HFF-Myc (cell line): ENCODE measurements at regions not wholly inside any gene's neighbourhood (a gene's known extent, or its start where the extent isn't known, plus 50 kb on each side); places are given as distances from the start of the nearest gene placed in this dataset.

Source experiments
- DNase-seq: peaks from one replicate; pipeline ENCODE4 v3.0.0-alpha.2; 2011; ENCODE audit warnings: low read depth; ENCODE audit errors: extremely low read depth
- H3K4me3 ChIP-seq: replicated peaks from 2 replicates; pipeline ENCODE4 v1.5.1; 2011; ENCODE audit warnings: low read depth, mild to moderate bottlenecking, control low read depth, low read length
- CTCF ChIP-seq: IDR thresholded peaks from 2 replicates; pipeline ENCODE4 v1.5.1; 2012; ENCODE audit warnings: mild to moderate bottlenecking, low read depth, low read length, control low read depth; ENCODE audit errors: missing control alignments

- no peak for DNase-seq
- no peak overlapping the region for H3K4me3 ChIP-seq
- TF ChIP-seq CTCF = no peak
Observed at GRCh38 chr12:67750513-67751183, 102.1 kb downstream of the DYRK2 start.

- DNase-seq = no peak
- TF ChIP-seq CTCF = no peak
- H3K4me3 ChIP-seq = no peak overlapping the region
Observed at GRCh38 chr12:67751381-67751928, 102.9 kb downstream of the DYRK2 start.

GRCh38 chr12:67752226-67752732 is 103.7 kb downstream of the DYRK2 start:
- no peak for TF ChIP-seq CTCF
- H3K4me3 ChIP-seq = no peak overlapping the region
- no peak for DNase-seq

GRCh38 chr12:67754933-67755697 is 106.6 kb downstream of the DYRK2 start:
- DNase-seq = no peak
- TF ChIP-seq CTCF = no peak
- H3K4me3 ChIP-seq = no peak overlapping the region

- no peak overlapping the region for H3K4me3 ChIP-seq
- no peak for TF ChIP-seq CTCF
- no peak for DNase-seq
Observed at GRCh38 chr12:67757651-67758050, 109.1 kb downstream of the DYRK2 start.

GRCh38 chr12:67758119-67758518 is 109.6 kb downstream of the DYRK2 start:
- DNase-seq = no peak
- no peak overlapping the region for H3K4me3 ChIP-seq
- TF ChIP-seq CTCF = no peak
